Neural progenitor cell (in vitro differentiated cells): ENCODE measurements at regions not wholly inside any gene's neighbourhood (a gene's known extent, or its start where the extent isn't known, plus 50 kb on each side); places are given as distances from the start of the nearest gene placed in this dataset.
"Not testable (repeated sequence)": the region's sequence is repeated elsewhere in the genome, so short reads cannot be mapped to it uniquely, and the experiment has no call there.

Experiments used
- DNase-seq: peaks from one replicate; pipeline ENCODE4 v3.0.0-alpha.2; 2016; ENCODE audit warnings: low spot score
- H2AFZ ChIP-seq: fragments of 200-600 bp; sonication (generic); replicated peaks from 2 replicates; pipeline ENCODE4 v1.6.1; 2016; ENCODE audit warnings: antibody characterized with exemption
- H3F3A ChIP-seq: fragments of 200-600 bp; sonication (generic); 2 replicates; pipeline ENCODE4 v1.6.1; 2016; ENCODE audit warnings: antibody characterized with exemption, low read depth
- H3K27ac ChIP-seq: fragments of 200-600 bp; sonication (generic); 2 replicates; pipeline ENCODE4 v1.5.1; 2016; ENCODE audit warnings: mild to moderate bottlenecking
- H3K27me3 ChIP-seq: fragments of 200-600 bp; sonication (generic); 2 replicates; pipeline ENCODE4 v1.6.1; 2016; ENCODE audit warnings: mild to moderate bottlenecking, moderate library complexity
- H3K36me3 ChIP-seq: fragments of 200-600 bp; sonication (generic); 2 replicates; pipeline ENCODE4 v1.5.1; 2016
- H3K4me1 ChIP-seq: fragments of 200-600 bp; sonication (generic); 2 replicates; pipeline ENCODE4 v1.6.1; 2016; ENCODE audit warnings: mixed run types
- H3K4me2 ChIP-seq: fragments of 200-600 bp; sonication (generic); 2 replicates; pipeline ENCODE4 v1.6.1; 2016
- H3K4me3 ChIP-seq: fragments of 200-600 bp; sonication (generic); 2 replicates; pipeline ENCODE4 v1.5.1; 2016
- H3K79me2 ChIP-seq: fragments of 200-600 bp; sonication (generic); 2 replicates; pipeline ENCODE4 v1.6.1; 2016; ENCODE audit warnings: low read depth
- H3K9ac ChIP-seq: fragments of 200-600 bp; sonication (generic); 2 replicates; pipeline ENCODE4 v1.6.1; 2016
- H3K9me3 ChIP-seq: fragments of 200-600 bp; sonication (generic); 2 replicates; pipeline ENCODE4 v1.5.1; 2016; ENCODE audit warnings: low read depth
- H4K20me1 ChIP-seq: fragments of 200-600 bp; sonication (generic); 2 replicates; pipeline ENCODE4 v1.6.1; 2016; ENCODE audit warnings: low read depth
- H3K27ac Mint-ChIP-seq: 3 replicates; pipeline ENCODE4 v1.8.0; 2021; ENCODE audit warnings: mixed read lengths
- H3K27me3 Mint-ChIP-seq: 2 replicates; pipeline ENCODE4 v1.8.0; 2022; ENCODE audit warnings: low read depth, mild to moderate bottlenecking, inconsistent platforms, moderate library complexity, mixed read lengths; ENCODE audit not compliant: insufficient read depth
- H3K36me3 Mint-ChIP-seq: 3 replicates; pipeline ENCODE4 v1.8.0; 2021; ENCODE audit warnings: mixed read lengths
- H3K4me1 Mint-ChIP-seq: 3 replicates; pipeline ENCODE4 v1.8.0; 2021; ENCODE audit warnings: mixed read lengths
- H3K4me3 Mint-ChIP-seq: 3 replicates; pipeline ENCODE4 v1.8.0; 2021; ENCODE audit warnings: mild to moderate bottlenecking, moderate library complexity, mixed read lengths
- H3K9me3 Mint-ChIP-seq: 3 replicates; pipeline ENCODE4 v1.8.0; 2020; ENCODE audit warnings: mixed read lengths
- CTCF ChIP-seq: fragments of 200-600 bp; sonication (generic); IDR thresholded peaks from 2 replicates; pipeline ENCODE4 v1.5.1; 2017; ENCODE audit warnings: antibody characterized with exemption, mild to moderate bottlenecking
- EZH2 ChIP-seq: fragments of 200-600 bp; sonication (generic); IDR thresholded peaks from 2 replicates; pipeline ENCODE4 v1.6.1; 2017; ENCODE audit warnings: antibody characterized with exemption, mild to moderate bottlenecking, moderate library complexity
- EZH2phosphoT487 ChIP-seq: fragments of 200-600 bp; sonication (generic); IDR thresholded peaks from 2 replicates; pipeline ENCODE4 v1.6.1; 2017; ENCODE audit warnings: antibody characterized with exemption

- H3K9me3 ChIP-seq = peaks cover 4% of the 10 kb centered on the region
- Mint-ChIP-seq H3K27ac (no peak overlapping the region), H3K27me3 (no peaks in the 10 kb centered on the region), H3K4me3 (no peak overlapping the region), H3K4me1 (no peaks in the 10 kb centered on the region), H3K9me3 (no peaks in the 10 kb centered on the region), H3K36me3 (no peaks in the 10 kb centered on the region)
- H3F3A ChIP-seq = no peaks in the 10 kb centered on the region
- no peak overlapping the region for H2AFZ ChIP-seq
- H3K27me3 ChIP-seq = no peaks in the 10 kb centered on the region
- H3K36me3 ChIP-seq = no peaks in the 10 kb centered on the region
- no peak for DNase-seq
- H3K4me1 ChIP-seq = no peaks in the 10 kb centered on the region
- no peak for TF ChIP-seq EZH2phosphoT487
- TF ChIP-seq CTCF = no peak
- no peak for TF ChIP-seq EZH2
- no peak overlapping the region for H3K4me2 ChIP-seq
- no peaks in the 10 kb centered on the region for H3K79me2 ChIP-seq
- H3K4me3 ChIP-seq = no peak overlapping the region
- no peak overlapping the region for H3K9ac ChIP-seq
- no peaks in the 10 kb centered on the region for H4K20me1 ChIP-seq
- no peak overlapping the region for H3K27ac ChIP-seq
Observed at GRCh38 chr1:111052246-111052645, 87.6 kb downstream of the DRAM2 start.

GRCh38 chr1:111048253-111048652, 84.5 kb upstream of the LRIF1 start:
- not testable (repeated sequence) for H3K4me3 Mint-ChIP-seq, H3K27me3 Mint-ChIP-seq, H3K36me3 Mint-ChIP-seq, H4K20me1 ChIP-seq, H2AFZ ChIP-seq, H3K4me2 ChIP-seq, H3K9me3 Mint-ChIP-seq, DNase-seq, H3K9ac ChIP-seq, H3K27ac ChIP-seq, H3K27ac Mint-ChIP-seq, H3K4me1 Mint-ChIP-seq, H3F3A ChIP-seq, H3K9me3 ChIP-seq, H3K36me3 ChIP-seq, H3K4me1 ChIP-seq, H3K4me3 ChIP-seq, H3K79me2 ChIP-seq, H3K27me3 ChIP-seq

GRCh38 chr1:111045033-111045722, 81.5 kb upstream of the LRIF1 start:
- Histone ChIP-seq H3K4me3 (no peak overlapping the region), H3F3A (no peaks in the 10 kb centered on the region), H3K79me2 (no peaks in the 10 kb centered on the region), H3K9me3 (peaks cover 4% of the 10 kb centered on the region), H3K4me2 (no peak overlapping the region), H2AFZ (no peak overlapping the region), H3K36me3 (no peaks in the 10 kb centered on the region), H3K27ac (no peak overlapping the region), H4K20me1 (no peaks in the 10 kb centered on the region), H3K27me3 (no peaks in the 10 kb centered on the region), H3K4me1 (no peaks in the 10 kb centered on the region), H3K9ac (no peak overlapping the region)
- DNase-seq = no peak
- no peaks in the 10 kb centered on the region for H3K4me1 Mint-ChIP-seq
- no peak for TF ChIP-seq EZH2
- H3K4me3 Mint-ChIP-seq = no peak overlapping the region
- H3K27me3 Mint-ChIP-seq = peaks cover 6% of the 10 kb centered on the region
- no peaks in the 10 kb centered on the region for H3K9me3 Mint-ChIP-seq
- H3K27ac Mint-ChIP-seq = no peak overlapping the region
- no peaks in the 10 kb centered on the region for H3K36me3 Mint-ChIP-seq

- no peak overlapping the region for H3K27ac Mint-ChIP-seq
- no peak overlapping the region for H3K9ac ChIP-seq
- DNase-seq = peak; percentile 49
- no peaks in the 10 kb centered on the region for H3K27me3 ChIP-seq
- H3K36me3 ChIP-seq = no peaks in the 10 kb centered on the region
- H3K27me3 Mint-ChIP-seq = peaks cover 3% of the 10 kb centered on the region
- H3K4me3 Mint-ChIP-seq = no peak overlapping the region
- H3F3A ChIP-seq = no peaks in the 10 kb centered on the region
- no peaks in the 10 kb centered on the region for H3K4me1 ChIP-seq
- no peak overlapping the region for H3K4me2 ChIP-seq
- H3K36me3 Mint-ChIP-seq = no peaks in the 10 kb centered on the region
- H2AFZ ChIP-seq = no peak overlapping the region
- H3K79me2 ChIP-seq = no peaks in the 10 kb centered on the region
- H3K27ac ChIP-seq = no peak overlapping the region
- H3K9me3 Mint-ChIP-seq = peaks cover 6% of the 10 kb centered on the region
- no peaks in the 10 kb centered on the region for H4K20me1 ChIP-seq
- H3K4me3 ChIP-seq = no peak overlapping the region
- TF ChIP-seq CTCF = peak; percentile 96
- TF ChIP-seq EZH2 = no peak
- no peak for TF ChIP-seq EZH2phosphoT487
- H3K4me1 Mint-ChIP-seq = no peaks in the 10 kb centered on the region
- H3K9me3 ChIP-seq = no peaks in the 10 kb centered on the region
Observed at GRCh38 chr1:111032295-111032897, 68.7 kb upstream of the LRIF1 start.
